ENCODE measurements at regions not wholly inside any gene's neighbourhood (a gene's known extent, or its start where the extent isn't known, plus 50 kb on each side); places are given as distances from the start of the nearest gene placed in this dataset.

DNA sequence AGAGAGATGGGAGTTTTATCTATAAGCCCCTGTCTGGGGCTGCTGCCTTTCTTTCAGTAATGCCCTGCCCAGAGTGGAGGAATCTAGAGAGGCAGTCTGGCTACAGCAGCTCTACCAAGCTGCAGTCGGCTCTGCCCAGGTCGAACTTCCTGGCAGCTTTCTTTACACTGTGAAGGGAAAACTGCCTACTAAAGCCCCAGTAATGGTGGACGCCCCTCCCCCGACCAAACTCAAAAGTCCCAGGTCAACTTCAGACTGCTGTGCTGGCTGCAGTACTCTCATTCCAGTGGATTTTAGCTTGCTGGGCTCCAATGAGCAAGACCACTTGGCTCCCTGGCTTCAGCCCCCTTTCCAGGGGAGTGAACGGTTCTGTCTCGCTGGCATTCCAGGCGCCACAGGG, 65.9 kb upstream of the RARB start:
- DNase-seq = no peak

- no peak for DNase-seq
These were observed 62.4 kb upstream of the RARB start for GRCh38 chr3:25365636-25366035.

GRCh38 chr3:25367025-25367424, 61.0 kb upstream of the RARB start:
- DNase-seq = no peak

- no peak for DNase-seq
These were observed 55.9 kb upstream of the RARB start for GRCh38 chr3:25372167-25372566.

- no peak for DNase-seq
These were observed 51.7 kb upstream of the RARB start for GRCh38 chr3:25376340-25376739.

DNA sequence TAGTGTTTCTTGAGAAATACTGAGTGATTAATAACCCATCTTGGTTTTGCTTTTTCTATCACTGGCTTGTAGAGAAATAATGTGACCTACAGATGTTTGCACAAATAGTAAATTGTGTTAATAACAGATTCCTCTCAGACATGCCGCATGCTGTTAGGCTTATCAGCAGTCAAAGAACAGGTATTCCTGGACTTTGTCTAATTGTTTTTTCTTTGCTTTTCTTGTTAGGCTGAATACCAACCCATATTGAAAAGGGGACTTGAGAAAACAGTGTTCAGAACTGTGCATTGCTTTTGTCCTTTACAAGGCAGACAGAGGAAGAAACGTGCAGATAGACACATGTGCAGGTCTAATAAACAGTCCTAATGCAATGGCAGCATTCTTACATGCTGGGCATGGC, 51.0 kb upstream of the RARB start:
- DNase-seq = no peak

Measured in muscle of arm (tissue), 1 donor.